Transverse colon (tissue), 4 donors: ENCODE measurements at regions not wholly inside any gene's neighbourhood (a gene's known extent, or its start where the extent isn't known, plus 50 kb on each side); places are given as distances from the start of the nearest gene placed in this dataset.

ENCODE experiments used
- CTCF ChIP-seq, 5 experiments: fragments of 200-600 bp in 3 of 5; fragments of 450-650 bp in 2 of 5; sonication (generic) in 3 of 5; IDR thresholded peaks; 1 replicate in 2 of 5; 2 replicates in 3 of 5; pipeline ENCODE4 v1.5.1; 2016 to 2017; ENCODE audit warnings: antibody characterized with exemption in 5 of 5, inconsistent platforms in 3 of 5, mild to moderate bottlenecking in 2 of 5, moderate library complexity in 1 of 5
- POLR2AphosphoS5 ChIP-seq, 3 donors: sonication (generic); formaldehyde crosslinking; IDR thresholded peaks; one replicate each; pipeline ENCODE4 v1.6.1; 2016; ENCODE audit warnings: antibody characterized with exemption in 3 of 3

DNA sequence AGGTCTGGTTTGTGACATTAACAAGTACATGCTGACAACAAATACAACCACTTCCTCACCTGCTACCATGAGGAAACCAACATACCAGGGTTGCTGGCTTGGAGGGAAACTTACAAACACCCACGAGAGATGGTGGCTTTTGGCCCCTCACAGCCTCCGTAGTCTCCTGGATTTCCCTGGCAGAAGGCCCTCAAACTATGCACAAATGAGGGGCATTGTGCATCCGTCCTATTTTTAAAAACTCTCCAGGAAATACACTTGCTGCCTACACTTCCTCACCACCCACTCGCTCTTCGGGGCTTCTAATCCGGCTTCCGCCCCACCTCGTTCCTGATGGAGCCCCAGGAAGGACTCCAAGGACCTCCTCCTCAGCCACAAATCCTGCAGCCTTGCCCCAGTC is 355.0 kb upstream of the GATB start:
- TF ChIP-seq CTCF (IDR thresholded peaks at IDR 0.05) (no peak), POLR2AphosphoS5 (IDR thresholded peaks at IDR 0.05) (no peak)
